ENCODE measurements at regions not wholly inside any gene's neighbourhood (a gene's known extent, or its start where the extent isn't known, plus 50 kb on each side); places are given as distances from the start of the nearest gene placed in this dataset.

GRCh38 chr17:63304704-63305261 lies 141.3 kb downstream of the CYB561 start:
- no peak for TF ChIP-seq CTCF (IDR thresholded peaks at IDR 0.05; ENCODE audit: unreplicated experiment)
- no peaks in the 10 kb centered on the region for H3K4me1 Mint-ChIP-seq (ENCODE audit: low read depth)
- H3K9me3 Mint-ChIP-seq (ENCODE audit: low read depth), result peaks cover 14% of the 10 kb centered on the region
- DNase-seq (ENCODE audit: low spot score, unreplicated experiment), result no peak
- no peaks in the 10 kb centered on the region for H3K36me3 Mint-ChIP-seq (ENCODE audit: insufficient read depth)
- H3K27ac Mint-ChIP-seq, result no peak overlapping the region
- no peaks in the 10 kb centered on the region for H3K27me3 Mint-ChIP-seq
- no peak overlapping the region for H3K4me3 Mint-ChIP-seq (ENCODE audit: low read depth)

- no peaks in the 10 kb centered on the region for H3K4me1 Mint-ChIP-seq (ENCODE audit: low read depth)
- no peaks in the 10 kb centered on the region for H3K27me3 Mint-ChIP-seq
- no peak for TF ChIP-seq CTCF (IDR thresholded peaks at IDR 0.05; ENCODE audit: unreplicated experiment)
- H3K36me3 Mint-ChIP-seq (ENCODE audit: insufficient read depth), result peaks cover 1% of the 10 kb centered on the region
- DNase-seq (ENCODE audit: low spot score, unreplicated experiment), result no peak
- H3K9me3 Mint-ChIP-seq (ENCODE audit: low read depth), result peaks cover 18% of the 10 kb centered on the region
- no peak overlapping the region for H3K4me3 Mint-ChIP-seq (ENCODE audit: low read depth)
- H3K27ac Mint-ChIP-seq, result no peak overlapping the region
These were observed 140.2 kb downstream of the CYB561 start for GRCh38 chr17:63305857-63306256.

GRCh38 chr17:63306855-63307254 lies 139.3 kb downstream of the CYB561 start:
- H3K4me3 Mint-ChIP-seq (ENCODE audit: low read depth), result no peak overlapping the region
- peaks cover 18% of the 10 kb centered on the region for H3K9me3 Mint-ChIP-seq (ENCODE audit: low read depth)
- no peak overlapping the region for H3K27ac Mint-ChIP-seq
- peaks cover 1% of the 10 kb centered on the region for H3K36me3 Mint-ChIP-seq (ENCODE audit: insufficient read depth)
- no peak for DNase-seq (ENCODE audit: low spot score, unreplicated experiment)
- no peak for TF ChIP-seq CTCF (IDR thresholded peaks at IDR 0.05; ENCODE audit: unreplicated experiment)
- H3K4me1 Mint-ChIP-seq (ENCODE audit: low read depth), result no peaks in the 10 kb centered on the region
- H3K27me3 Mint-ChIP-seq, result no peaks in the 10 kb centered on the region

- TF ChIP-seq CTCF (IDR thresholded peaks at IDR 0.05; ENCODE audit: unreplicated experiment), result no peak
- no peaks in the 10 kb centered on the region for H3K4me1 Mint-ChIP-seq (ENCODE audit: low read depth)
- no peaks in the 10 kb centered on the region for H3K27me3 Mint-ChIP-seq
- peaks cover 16% of the 10 kb centered on the region for H3K9me3 Mint-ChIP-seq (ENCODE audit: low read depth)
- H3K36me3 Mint-ChIP-seq (ENCODE audit: insufficient read depth), result peaks cover 1% of the 10 kb centered on the region
- H3K4me3 Mint-ChIP-seq (ENCODE audit: low read depth), result no peak overlapping the region
- no peak for DNase-seq (ENCODE audit: low spot score, unreplicated experiment)
- H3K27ac Mint-ChIP-seq, result no peak overlapping the region
These were observed 137.8 kb downstream of the CYB561 start for GRCh38 chr17:63308272-63308671.

GRCh38 chr17:63309021-63309420 lies 137.1 kb downstream of the CYB561 start:
- Mint-ChIP-seq H3K4me1 (ENCODE audit: low read depth) (no peaks in the 10 kb centered on the region), H3K27me3 (no peaks in the 10 kb centered on the region), H3K27ac (no peak overlapping the region), H3K4me3 (ENCODE audit: low read depth) (no peak overlapping the region), H3K9me3 (ENCODE audit: low read depth) (peaks cover 10% of the 10 kb centered on the region), H3K36me3 (ENCODE audit: insufficient read depth) (peaks cover 1% of the 10 kb centered on the region)
- no peak for TF ChIP-seq CTCF (IDR thresholded peaks at IDR 0.05; ENCODE audit: unreplicated experiment)
- no peak for DNase-seq (ENCODE audit: low spot score, unreplicated experiment)
